ENCODE measurements at regions not wholly inside any gene's neighbourhood (a gene's known extent, or its start where the extent isn't known, plus 50 kb on each side); places are given as distances from the start of the nearest gene placed in this dataset.

- TF ChIP-seq CTCF (IDR thresholded peaks at IDR 0.05) (no peak), SIN3A (IDR thresholded peaks at IDR 0.05; ENCODE audit: borderline replicate concordance, insufficient read depth, low read depth, low read length) (no peak), POLR2AphosphoS5 (IDR thresholded peaks at IDR 0.05; ENCODE audit: low read depth, low read length) (no peak), REST (IDR thresholded peaks at IDR 0.05; ENCODE audit: insufficient read depth in 1 of 2, low read depth in 2 of 2, low read length in 1 of 2) (no peak), TCF7L2 (IDR thresholded peaks at IDR 0.05; ENCODE audit: low read depth, low read length) (no peak)
These were observed 130.5 kb upstream of the EPHA7 start for GRCh38 chr6:93549868-93550267.
